Tibial artery (tissue), 4 donors: ENCODE measurements at regions not wholly inside any gene's neighbourhood (a gene's known extent, or its start where the extent isn't known, plus 50 kb on each side); places are given as distances from the start of the nearest gene placed in this dataset.

Experiments
- DNase-seq, 2 donors: peaks; one replicate each; pipeline ENCODE4 v3.0.0-alpha.2; 2019
- H3K27ac ChIP-seq, 2 donors: fragments of 200-600 bp; sonication (generic) in 1 of 2; 1 replicate in 1 of 2; 2 replicates in 1 of 2; pipeline ENCODE4 v1.5.1; 2018 to 2019; ENCODE audit warnings: mild to moderate bottlenecking in 1 of 2
- H3K27me3 ChIP-seq, 2 donors: fragments of 200-600 bp; sonication (generic) in 1 of 2; one replicate each; pipeline versions ENCODE4 v1.5.1 to v1.6.0; 2016 to 2019
- H3K36me3 ChIP-seq, 3 donors: fragments of 200-600 bp; sonication (generic) in 2 of 3; one replicate each; pipeline ENCODE4 v1.5.1; 2016 to 2019; ENCODE audit warnings: mild to moderate bottlenecking in 2 of 3
- H3K4me1 ChIP-seq, 4 donors: fragments of 200-600 bp; sonication (generic) in 2 of 4; 1 replicate in 3 of 4; 2 replicates in 1 of 4; pipeline ENCODE4 v1.5.1; 2016 to 2019
- H3K4me3 ChIP-seq, 2 donors: fragments of 200-600 bp; sonication (generic) in 1 of 2; 1 replicate in 1 of 2; 2 replicates in 1 of 2; pipeline ENCODE4 v1.5.1; 2018 to 2019; ENCODE audit warnings: mild to moderate bottlenecking in 2 of 2
- H3K9me3 ChIP-seq, 3 donors: fragments of 200-600 bp; sonication (generic) in 1 of 3; one replicate each; pipeline ENCODE4 v1.5.1; 2016 to 2019
- CTCF ChIP-seq, 2 experiments: fragments of 200-600 bp in 1 of 2; fragments of 450-650 bp in 1 of 2; IDR thresholded peaks; one replicate each; pipeline ENCODE4 v1.5.1; 2017 to 2019; ENCODE audit warnings: antibody characterized with exemption in 2 of 2, mild to moderate bottlenecking in 1 of 2, moderate library complexity in 1 of 2
- intact Hi-C: fragments of 100-400 bp; cut with DNase I; formaldehyde crosslinking; loops from one replicate; pipeline ENCODE4 v1.15.0; 2023; ENCODE audit warnings: low total_unique reads

GRCh38 chr13:91241221-91241933 is 106.1 kb upstream of the MIR17HG start:
- H3K27ac ChIP-seq: no peak overlapping the region
- no peak for DNase-seq
- no peaks in the 10 kb centered on the region for H3K27me3 ChIP-seq
- H3K4me1 ChIP-seq: no peaks in the 10 kb centered on the region
- intact Hi-C loops: no loop called here
- no peaks in the 10 kb centered on the region for H3K9me3 ChIP-seq
- no peak for TF ChIP-seq CTCF (IDR thresholded peaks at IDR 0.05)
- no peak overlapping the region for H3K4me3 ChIP-seq
- H3K36me3 ChIP-seq: no peaks in the 10 kb centered on the region

GRCh38 chr13:91242652-91243051 is 104.8 kb upstream of the MIR17HG start:
- Histone ChIP-seq H3K27me3 (no peaks in the 10 kb centered on the region), H3K9me3 (no peaks in the 10 kb centered on the region), H3K36me3 (no peaks in the 10 kb centered on the region), H3K4me1 (no peaks in the 10 kb centered on the region), H3K4me3 (no peak overlapping the region), H3K27ac (no peak overlapping the region)
- intact Hi-C loops: no loop called here
- TF ChIP-seq CTCF (IDR thresholded peaks at IDR 0.05): no peak
- no peak for DNase-seq

- Histone ChIP-seq H3K4me1 (no peaks in the 10 kb centered on the region), H3K27me3 (no peaks in the 10 kb centered on the region), H3K9me3 (no peaks in the 10 kb centered on the region), H3K27ac (no peak overlapping the region), H3K4me3 (no peak overlapping the region), H3K36me3 (no peaks in the 10 kb centered on the region)
- no peak for TF ChIP-seq CTCF (IDR thresholded peaks at IDR 0.05)
- intact Hi-C loops: no loop called here
- DNase-seq: no peak
Observed at GRCh38 chr13:91245288-91245687, 102.2 kb upstream of the MIR17HG start.

- TF ChIP-seq CTCF (IDR thresholded peaks at IDR 0.05): no peak
- no peak for DNase-seq
- no peaks in the 10 kb centered on the region for H3K4me1 ChIP-seq
- H3K36me3 ChIP-seq: no peaks in the 10 kb centered on the region
- H3K4me3 ChIP-seq: no peak overlapping the region
- no peak overlapping the region for H3K27ac ChIP-seq
- H3K9me3 ChIP-seq: no peaks in the 10 kb centered on the region
- H3K27me3 ChIP-seq: no peaks in the 10 kb centered on the region
- intact Hi-C loops: no loop called here
Observed at GRCh38 chr13:91247768-91248167, 99.7 kb upstream of the MIR17HG start.

GRCh38 chr13:91248249-91248648 is 99.2 kb upstream of the MIR17HG start:
- no peak for DNase-seq
- no peaks in the 10 kb centered on the region for H3K27me3 ChIP-seq
- intact Hi-C loops: no loop called here
- H3K27ac ChIP-seq: no peak overlapping the region
- no peak overlapping the region for H3K4me3 ChIP-seq
- no peaks in the 10 kb centered on the region for H3K4me1 ChIP-seq
- no peak for TF ChIP-seq CTCF (IDR thresholded peaks at IDR 0.05)
- no peaks in the 10 kb centered on the region for H3K9me3 ChIP-seq
- no peaks in the 10 kb centered on the region for H3K36me3 ChIP-seq

GRCh38 chr13:91249370-91249769 is 98.1 kb upstream of the MIR17HG start:
- Histone ChIP-seq H3K4me1 (no peaks in the 10 kb centered on the region), H3K4me3 (no peak overlapping the region), H3K9me3 (no peaks in the 10 kb centered on the region), H3K27ac (no peak overlapping the region), H3K27me3 (no peaks in the 10 kb centered on the region), H3K36me3 (no peaks in the 10 kb centered on the region)
- intact Hi-C loops: no loop called here
- DNase-seq: no peak
- no peak for TF ChIP-seq CTCF (IDR thresholded peaks at IDR 0.05)
